Lower leg skin (tissue), 4 donors: ENCODE measurements at regions not wholly inside any gene's neighbourhood (a gene's known extent, or its start where the extent isn't known, plus 50 kb on each side); places are given as distances from the start of the nearest gene placed in this dataset.
"Not testable (repeated sequence)": the region's sequence is repeated elsewhere in the genome, so short reads cannot be mapped to it uniquely, and the experiment has no call there.

Experiments
- DNase-seq, 2 donors: peaks; one replicate each; pipeline ENCODE4 v3.0.0-alpha.2; 2019; ENCODE audit warnings: low spot score in 2 of 2
- H3K4me3 ChIP-seq: fragments of 200-600 bp; sonication (generic); 2 replicates; pipeline ENCODE4 v1.5.1; 2017; ENCODE audit warnings: mild to moderate bottlenecking, low read depth; ENCODE audit not compliant: poor library complexity, severe bottlenecking
- CTCF ChIP-seq, 3 donors: fragments of 450-650 bp; IDR thresholded peaks; one replicate each; pipeline ENCODE4 v1.5.1; 2016; ENCODE audit warnings: antibody characterized with exemption in 3 of 3, mild to moderate bottlenecking in 3 of 3, moderate library complexity in 2 of 3
- POLR2A ChIP-seq, 2 donors: fragments of 450-650 bp; IDR thresholded peaks; one replicate each; pipeline ENCODE4 v1.6.1; 2016 to 2017; ENCODE audit warnings: antibody characterized with exemption in 2 of 2, mild to moderate bottlenecking in 1 of 2, moderate library complexity in 1 of 2
- WGBS, 2 donors: methylation state at CpG; one replicate each; pipeline ENCODE4 v1.1.5; 2018; 5-methylcytosine and 5-hydroxymethylcytosine counted together
- intact Hi-C: fragments of 100-400 bp; cut with DNase I; formaldehyde crosslinking; loops from one replicate; pipeline ENCODE4 v1.15.0; 2023; ENCODE audit warnings: low total_unique reads

DNA sequence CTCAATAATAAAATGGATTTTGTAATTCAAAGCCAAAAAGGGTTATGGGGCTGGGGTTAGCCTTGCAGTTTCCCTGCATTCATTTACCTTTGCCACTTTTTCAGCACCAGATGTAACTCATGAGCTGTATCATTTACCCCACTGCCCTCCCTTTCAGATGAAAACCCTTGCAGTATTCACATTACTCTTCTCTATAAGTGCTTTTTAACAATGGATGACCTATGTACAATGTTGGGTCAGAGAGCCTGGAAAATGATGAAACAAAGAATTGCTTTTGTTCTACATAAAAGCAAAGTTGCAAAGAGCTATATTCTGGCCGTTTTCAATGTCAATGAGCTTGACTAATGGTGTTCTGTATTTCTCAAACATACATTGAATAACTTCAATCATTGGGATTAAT lies 189.7 kb downstream of the TMEM26 start:
- 65 to 77% methylated on average over 1 of the region's 1 CpG for WGBS, 2 donors
- intact Hi-C loops = no loop called here
- TF ChIP-seq POLR2A (IDR thresholded peaks at IDR 0.05) = no peak
- TF ChIP-seq CTCF (IDR thresholded peaks at IDR 0.05) = no peak
- no peak overlapping the region for H3K4me3 ChIP-seq
- DNase-seq = no peak

DNA sequence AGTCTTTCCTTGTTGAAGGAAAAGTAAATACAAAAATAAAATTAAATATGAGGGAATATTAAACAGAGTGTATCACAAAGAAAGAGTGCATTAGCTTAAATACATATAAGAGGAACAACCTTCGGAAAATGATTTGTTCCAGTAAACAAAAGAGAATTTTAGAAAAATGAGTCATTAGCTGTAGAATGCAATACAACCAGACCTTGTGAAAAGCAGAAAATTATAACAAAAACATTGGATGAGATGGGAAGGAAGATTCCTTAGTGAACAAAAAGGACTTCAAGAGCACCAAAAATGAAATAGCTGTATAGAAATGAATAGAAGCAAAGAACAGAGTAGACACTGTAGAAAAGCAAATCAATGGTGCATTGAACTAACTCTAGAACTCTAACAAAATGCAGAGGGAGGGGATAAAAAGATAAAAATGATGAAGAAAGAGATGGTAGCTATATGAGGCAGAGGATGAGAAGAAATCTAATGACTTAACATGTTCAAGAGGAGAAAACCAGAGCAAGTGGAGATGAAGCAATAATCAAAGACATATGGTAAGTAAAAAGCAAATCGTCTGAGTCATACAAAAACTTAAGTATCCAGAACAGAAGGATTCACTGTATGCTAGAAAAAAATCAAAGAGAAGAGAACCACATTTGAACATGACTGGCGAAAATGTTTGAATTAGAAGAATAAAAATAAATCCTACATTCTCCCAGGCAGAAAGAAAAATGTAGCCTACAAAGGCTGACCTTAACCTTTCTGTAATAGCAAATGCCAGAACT lies 190.5 kb downstream of the TMEM26 start:
- TF ChIP-seq POLR2A (IDR thresholded peaks at IDR 0.05) (no peak), CTCF (IDR thresholded peaks at IDR 0.05) (no peak)
- no peak overlapping the region for H3K4me3 ChIP-seq
- intact Hi-C loops = no loop called here
- WGBS, 2 donors = 63 to 69% methylated on average over 3 of the region's 3 CpGs
- DNase-seq = no peak

- H3K4me3 ChIP-seq = no peak overlapping the region
- TF ChIP-seq POLR2A (IDR thresholded peaks at IDR 0.05) = no peak
- TF ChIP-seq CTCF (IDR thresholded peaks at IDR 0.05) = no peak
- no peak for DNase-seq
- intact Hi-C loops = no loop called here
Measured at GRCh38 chr10:61257956-61258496, 195.2 kb downstream of the TMEM26 start.

DNA sequence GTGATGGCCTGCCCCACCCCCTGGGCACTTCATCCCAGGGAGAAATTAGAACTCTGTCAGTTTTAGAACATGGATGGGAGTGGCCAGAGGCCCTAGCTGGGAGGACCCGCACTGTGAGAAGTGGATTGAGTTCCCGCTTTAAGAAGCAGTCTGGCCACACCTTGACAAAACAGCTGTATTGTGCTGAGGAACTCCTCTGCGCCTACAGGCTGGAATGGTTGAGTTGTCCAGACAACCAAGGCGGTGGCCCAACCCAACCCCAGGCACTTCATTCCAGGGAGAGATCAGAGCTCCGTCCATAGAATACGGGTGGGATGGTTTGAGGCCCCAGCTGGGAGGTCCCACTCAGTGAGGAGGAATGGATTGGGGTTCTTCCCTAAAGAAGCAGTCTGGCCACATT lies 196.0 kb downstream of the TMEM26 start:
- intact Hi-C loops = no loop called here
- TF ChIP-seq POLR2A (IDR thresholded peaks at IDR 0.05) (no peak), CTCF (IDR thresholded peaks at IDR 0.05) (no peak)
- no peak overlapping the region for H3K4me3 ChIP-seq
- DNase-seq = no peak
- 85 to 96% methylated on average over 5 to 6 of the region's 6 CpGs for WGBS, 2 donors

DNA sequence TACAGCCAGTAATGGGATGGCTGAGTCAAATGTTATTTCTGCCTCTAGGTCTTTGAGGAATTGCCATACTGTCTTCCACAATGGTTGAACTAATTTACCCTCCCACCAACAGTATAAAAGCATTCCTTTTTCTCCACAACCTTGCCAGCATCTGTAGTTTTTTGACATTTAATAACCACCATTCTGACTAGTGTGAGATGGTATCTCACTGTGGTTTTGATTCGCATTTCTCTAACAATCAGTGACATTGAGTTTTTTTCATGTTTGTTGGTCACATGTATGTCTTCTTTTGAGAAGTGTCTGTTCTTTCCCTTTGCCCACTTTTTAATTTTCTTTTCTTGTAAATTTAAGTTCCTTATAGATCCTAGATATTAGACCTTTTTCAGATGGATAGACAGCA lies 200.9 kb downstream of the TMEM26 start:
- DNase-seq, intact Hi-C loops, H3K4me3 ChIP-seq: not testable (repeated sequence)
- WGBS, 2 donors = 66 to 83% methylated on average over 1 of the region's 1 CpG

DNA sequence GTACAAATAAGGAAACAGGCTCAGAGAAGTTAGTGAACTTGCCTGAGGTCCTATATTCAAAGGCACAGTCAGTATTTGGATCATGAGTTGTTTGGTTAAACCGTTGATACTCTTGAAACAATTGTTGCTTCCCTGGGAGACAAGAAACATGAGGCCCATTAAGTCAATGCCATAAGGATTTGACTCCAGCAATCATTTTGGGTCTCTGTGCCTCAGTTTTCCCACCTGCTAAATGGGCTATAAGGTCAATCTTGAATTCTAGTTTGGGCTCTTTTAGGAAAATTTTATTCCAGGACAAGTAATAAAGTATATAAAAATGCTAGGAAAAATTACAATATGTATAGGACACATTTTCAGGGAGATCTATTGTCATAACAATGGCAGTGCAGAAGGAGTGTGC lies 202.1 kb downstream of the TMEM26 start:
- DNase-seq = no peak
- no peak overlapping the region for H3K4me3 ChIP-seq
- whole genome bisulfite sequencing, 2 donors = 64 to 71% methylated on average over 1 of the region's 1 CpG
- intact Hi-C loops = no loop called here
- TF ChIP-seq POLR2A (IDR thresholded peaks at IDR 0.05) (no peak), CTCF (IDR thresholded peaks at IDR 0.05) (no peak)
